Keratinocyte (primary cell): ENCODE measurements at regions not wholly inside any gene's neighbourhood (a gene's known extent, or its start where the extent isn't known, plus 50 kb on each side); places are given as distances from the start of the nearest gene placed in this dataset.

Experiments
- DNase-seq: peaks from one replicate; pipeline ENCODE4 v3.0.0-alpha.2; 2011; ENCODE audit warnings: low read depth, missing footprints, low spot score
- FAIRE-seq: peaks from 2 replicates; lab custom pipeline; 2011; peaks lifted over from hg19 to GRCh38; lab: Jason Lieb, UNC
- H2AFZ ChIP-seq: 2 replicates; pipeline ENCODE4 v1.6.0; 2012; ENCODE audit warnings: low read length, control low read depth, inconsistent platforms; ENCODE audit not compliant: control insufficient read depth
- H3K27ac ChIP-seq: 2 replicates; pipeline ENCODE4 v1.5.1; 2011; ENCODE audit warnings: low read length; ENCODE audit not compliant: control insufficient read depth, insufficient read depth
- H3K27me3 ChIP-seq: 3 replicates; pipeline ENCODE4 v1.6.0; 2011; ENCODE audit warnings: low read length; ENCODE audit not compliant: control insufficient read depth, insufficient read depth; ENCODE audit errors: extremely low read depth
- H3K36me3 ChIP-seq, 2 experiments: 2 replicates in 1 of 2; 3 replicates in 1 of 2; pipeline ENCODE4 v1.5.1; 2011; ENCODE audit warnings: low read length in 2 of 2, mild to moderate bottlenecking in 1 of 2; ENCODE audit not compliant: control insufficient read depth in 2 of 2, insufficient read depth in 2 of 2; ENCODE audit errors: extremely low read depth in 1 of 2
- H3K4me1 ChIP-seq: 3 replicates; pipeline ENCODE4 v1.5.1; 2011; ENCODE audit warnings: low read length; ENCODE audit not compliant: control insufficient read depth, insufficient read depth; ENCODE audit errors: extremely low read depth
- H3K4me2 ChIP-seq: 3 replicates; pipeline ENCODE4 v1.6.0; 2011; ENCODE audit warnings: low read depth, low read length; ENCODE audit not compliant: control insufficient read depth, insufficient read depth; ENCODE audit errors: extremely low read depth
- H3K4me3 ChIP-seq, 3 experiments: fragments of 200-600 bp in 1 of 3; sonication (generic) in 1 of 3; 2 replicates in 2 of 3; 3 replicates in 1 of 3; pipeline ENCODE4 v1.5.1; 2011 to 2016; ENCODE audit warnings: low read length in 3 of 3, mild to moderate bottlenecking in 3 of 3, control low read depth in 2 of 3, inconsistent platforms in 1 of 3, low read depth in 1 of 3, mixed read lengths in 1 of 3, mixed run types in 1 of 3, moderate library complexity in 1 of 3; ENCODE audit not compliant: control insufficient read depth in 2 of 3, insufficient read depth in 2 of 3; ENCODE audit errors: extremely low read depth in 1 of 3
- H3K79me2 ChIP-seq: 2 replicates; pipeline ENCODE4 v1.6.0; 2012; ENCODE audit warnings: low read length; ENCODE audit not compliant: control insufficient read depth, insufficient read depth
- H3K9ac ChIP-seq: 3 replicates; pipeline ENCODE4 v1.6.0; 2011; ENCODE audit warnings: low read length; ENCODE audit not compliant: control insufficient read depth, insufficient read depth; ENCODE audit errors: extremely low read depth
- H3K9me1 ChIP-seq: 3 replicates; pipeline ENCODE4 v1.6.0; 2011; ENCODE audit warnings: low read length; ENCODE audit not compliant: control insufficient read depth, insufficient read depth; ENCODE audit errors: extremely low read depth
- H3K9me3 ChIP-seq: 2 replicates; pipeline ENCODE4 v1.5.1; 2012; ENCODE audit warnings: low read depth, low read length; ENCODE audit not compliant: control insufficient read depth
- H4K20me1 ChIP-seq: 3 replicates; pipeline ENCODE4 v1.6.0; 2011; ENCODE audit warnings: low read length; ENCODE audit not compliant: control insufficient read depth, insufficient read depth; ENCODE audit errors: extremely low read depth
- CTCF ChIP-seq, 3 experiments: IDR thresholded peaks in 1 of 3; conservative IDR thresholded peaks in 1 of 3; optimal IDR thresholded peaks in 1 of 3; 2 replicates in 2 of 3; 3 replicates in 1 of 3; pipeline versions ENCODE3 to v1.5.1; 2011; ENCODE audit warnings: low read length in 3 of 3, mild to moderate bottlenecking in 3 of 3, moderate library complexity in 2 of 3, control low read depth in 1 of 3, inconsistent platforms in 1 of 3; ENCODE audit not compliant: insufficient read depth in 2 of 3; ENCODE audit errors: extremely low read depth in 1 of 3
- EZH2 ChIP-seq: IDR thresholded peaks from one replicate; pipeline ENCODE4 v1.6.1; 2012; ENCODE audit warnings: inconsistent platforms, mild to moderate bottlenecking, low read length, moderate library complexity
- dilution Hi-C: fragments of 300-500 bp; cut with MboI; formaldehyde crosslinking; loops from one replicate; pipeline ENCODE4 v1.7.0; 2020; ENCODE audit warnings: low sequenced_read_pairs; ENCODE audit not compliant: extremely low pct_ligation_motif_present

- Histone ChIP-seq H3K9ac (no peak overlapping the region), H3K4me2 (no peak overlapping the region), H4K20me1 (no peaks in the 10 kb centered on the region), H3K27me3 (no peaks in the 10 kb centered on the region), H3K79me2 (no peaks in the 10 kb centered on the region), H3K4me1 (no peaks in the 10 kb centered on the region), H3K4me3 (no peak overlapping the region), H3K36me3 (no peaks in the 10 kb centered on the region), H3K9me1 (no peaks in the 10 kb centered on the region), H3K27ac (no peak overlapping the region), H2AFZ (no peak overlapping the region), H3K9me3 (no peaks in the 10 kb centered on the region)
- dilution Hi-C loops, result no loop called here
- TF ChIP-seq EZH2 (no peak), CTCF (optimal IDR thresholded peaks at IDR 0.05 in 1 of 3, IDR thresholded peaks at IDR 0.05 in 1 of 3, conservative IDR thresholded peaks at IDR 0.05 in 1 of 3; ENCODE audit: extremely low read depth in 1 of 3, insufficient read depth in 2 of 3, low read length in 3 of 3) (no peak)
- no peak for DNase-seq
- FAIRE-seq, result no peak
Observed at GRCh38 chr13:78465250-78465649, 138.1 kb downstream of the POU4F1 start.

GRCh38 chr13:78460176-78460575 lies 143.2 kb downstream of the POU4F1 start:
- TF ChIP-seq EZH2 (no peak), CTCF (optimal IDR thresholded peaks at IDR 0.05 in 1 of 3, IDR thresholded peaks at IDR 0.05 in 1 of 3, conservative IDR thresholded peaks at IDR 0.05 in 1 of 3; ENCODE audit: extremely low read depth in 1 of 3, insufficient read depth in 2 of 3, low read length in 3 of 3) (no peak)

More at GRCh38 chr13:78460176-78460575, 143.2 kb downstream of the POU4F1 start:
- H3K4me3 ChIP-seq, result no peak overlapping the region
- FAIRE-seq, result no peak
- no peaks in the 10 kb centered on the region for H3K27me3 ChIP-seq
- H3K9ac ChIP-seq, result no peak overlapping the region
- H3K4me1 ChIP-seq, result no peaks in the 10 kb centered on the region
- H3K79me2 ChIP-seq, result no peaks in the 10 kb centered on the region
- H3K4me2 ChIP-seq, result no peak overlapping the region
- H3K9me3 ChIP-seq, result no peaks in the 10 kb centered on the region
- DNase-seq, result no peak
- H3K9me1 ChIP-seq, result no peaks in the 10 kb centered on the region
- H4K20me1 ChIP-seq, result no peaks in the 10 kb centered on the region
- no peaks in the 10 kb centered on the region for H3K36me3 ChIP-seq
- H2AFZ ChIP-seq, result no peak overlapping the region
- dilution Hi-C loops, result no loop called here
- H3K27ac ChIP-seq, result no peak overlapping the region
